DOHH2 (cell line): ENCODE measurements at regions not wholly inside any gene's neighbourhood (a gene's known extent, or its start where the extent isn't known, plus 50 kb on each side); places are given as distances from the start of the nearest gene placed in this dataset.

Experiments used
- EZH2phosphoT487 ChIP-seq: fragments of 200-600 bp; sonication (generic); IDR thresholded peaks from 2 replicates; pipeline ENCODE4 v1.6.1; 2017; ENCODE audit warnings: borderline replicate concordance, mild to moderate bottlenecking, antibody characterized with exemption, low read length, moderate library complexity, mixed read lengths
- TF ChIP-seq, protein P1 (sequence below): fragments of 200-600 bp; sonication (generic); IDR thresholded peaks from one replicate; pipeline ENCODE4 v1.5.1; 2014; ENCODE audit warnings: antibody characterized with exemption, mild to moderate bottlenecking, low read depth, low read length; ENCODE audit not compliant: poor library complexity, severe bottlenecking

DNA sequence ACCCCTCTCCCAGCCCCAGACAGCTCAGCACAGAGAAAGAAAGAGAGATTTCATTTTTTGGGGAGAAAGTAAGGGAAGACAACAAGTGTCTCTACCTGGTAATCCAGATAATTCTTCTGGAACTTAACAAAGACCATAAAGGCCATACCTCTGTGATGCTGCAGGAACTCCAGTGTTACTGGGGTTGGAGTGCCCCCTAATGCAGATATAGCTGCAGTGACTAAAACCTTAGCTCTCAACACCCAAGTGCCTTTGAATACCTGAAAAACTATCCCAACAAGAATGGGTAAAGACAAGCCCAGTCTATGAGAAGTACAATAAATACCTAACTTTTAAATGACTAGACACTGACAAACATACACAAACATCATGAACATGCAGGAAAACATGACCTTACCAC lies 365.3 kb upstream of the PTCHD4 start:
- TF ChIP-seq, protein P1, sequence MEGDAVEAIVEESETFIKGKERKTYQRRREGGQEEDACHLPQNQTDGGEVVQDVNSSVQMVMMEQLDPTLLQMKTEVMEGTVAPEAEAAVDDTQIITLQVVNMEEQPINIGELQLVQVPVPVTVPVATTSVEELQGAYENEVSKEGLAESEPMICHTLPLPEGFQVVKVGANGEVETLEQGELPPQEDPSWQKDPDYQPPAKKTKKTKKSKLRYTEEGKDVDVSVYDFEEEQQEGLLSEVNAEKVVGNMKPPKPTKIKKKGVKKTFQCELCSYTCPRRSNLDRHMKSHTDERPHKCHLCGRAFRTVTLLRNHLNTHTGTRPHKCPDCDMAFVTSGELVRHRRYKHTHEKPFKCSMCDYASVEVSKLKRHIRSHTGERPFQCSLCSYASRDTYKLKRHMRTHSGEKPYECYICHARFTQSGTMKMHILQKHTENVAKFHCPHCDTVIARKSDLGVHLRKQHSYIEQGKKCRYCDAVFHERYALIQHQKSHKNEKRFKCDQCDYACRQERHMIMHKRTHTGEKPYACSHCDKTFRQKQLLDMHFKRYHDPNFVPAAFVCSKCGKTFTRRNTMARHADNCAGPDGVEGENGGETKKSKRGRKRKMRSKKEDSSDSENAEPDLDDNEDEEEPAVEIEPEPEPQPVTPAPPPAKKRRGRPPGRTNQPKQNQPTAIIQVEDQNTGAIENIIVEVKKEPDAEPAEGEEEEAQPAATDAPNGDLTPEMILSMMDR: no peak
- no peak for TF ChIP-seq EZH2phosphoT487
